Liver (tissue), 3 donors: ENCODE measurements at regions not wholly inside any gene's neighbourhood (a gene's known extent, or its start where the extent isn't known, plus 50 kb on each side); places are given as distances from the start of the nearest gene placed in this dataset.

Experiments
- ATF3 ChIP-seq: IDR thresholded peaks from 2 replicates; pipeline ENCODE4 v1.6.1; 2016; ENCODE audit warnings: antibody characterized with exemption
- CTCF ChIP-seq: fragments of 150-350 bp; IDR thresholded peaks from 2 replicates; pipeline ENCODE4 v1.5.1; 2017; ENCODE audit warnings: improper control_type of control experiment, low read depth, low read length; ENCODE audit not compliant: missing input control
- EGR1 ChIP-seq, 2 donors: IDR thresholded peaks; 2 replicates each; pipeline ENCODE4 v1.6.1; 2016 to 2018; ENCODE audit warnings: antibody characterized with exemption in 2 of 2, low read depth in 2 of 2
- FOXA1 ChIP-seq: IDR thresholded peaks from 2 replicates; pipeline ENCODE4 v1.6.1; 2016; ENCODE audit warnings: antibody characterized with exemption
- GABPA ChIP-seq, 2 donors: IDR thresholded peaks in 1 of 2; conservative IDR thresholded peaks in 1 of 2; 2 replicates each; pipeline ENCODE4 v1.6.1; 2016; ENCODE audit warnings: antibody characterized with exemption in 2 of 2, mild to moderate bottlenecking in 1 of 2, moderate library complexity in 1 of 2
- HNF4G ChIP-seq: IDR thresholded peaks from 2 replicates; pipeline ENCODE4 v1.6.1; 2016; ENCODE audit warnings: antibody characterized with exemption
- JUND ChIP-seq, 2 donors: IDR thresholded peaks; 2 replicates each; pipeline ENCODE4 v1.6.1; 2016; ENCODE audit warnings: antibody characterized with exemption in 2 of 2
- MAX ChIP-seq: IDR thresholded peaks from 2 replicates; pipeline ENCODE4 v1.6.1; 2016; ENCODE audit warnings: antibody characterized with exemption
- NR2F2 ChIP-seq: IDR thresholded peaks from 2 replicates; pipeline ENCODE4 v1.6.1; 2016; ENCODE audit warnings: antibody characterized with exemption
- RAD21 ChIP-seq, 2 donors: IDR thresholded peaks; 2 replicates each; pipeline ENCODE4 v1.6.1; 2016; ENCODE audit warnings: antibody characterized with exemption in 2 of 2, mild to moderate bottlenecking in 2 of 2
- REST ChIP-seq: IDR thresholded peaks from 2 replicates; pipeline ENCODE4 v1.6.1; 2016; ENCODE audit warnings: antibody characterized with exemption, mild to moderate bottlenecking
- RXRA ChIP-seq, 2 donors: IDR thresholded peaks; 2 replicates each; pipeline ENCODE4 v1.6.1; 2017 to 2018; ENCODE audit warnings: antibody characterized with exemption in 2 of 2, mild to moderate bottlenecking in 1 of 2
- TAF1 ChIP-seq: conservative IDR thresholded peaks from 2 replicates; pipeline ENCODE4 v1.6.1; 2016; ENCODE audit warnings: antibody characterized with exemption, mild to moderate bottlenecking
- YY1 ChIP-seq: IDR thresholded peaks from 2 replicates; pipeline ENCODE4 v1.6.1; 2016; ENCODE audit warnings: antibody characterized with exemption, mild to moderate bottlenecking
- donor health status: healthy.
- donor health status: healthy.

- TF ChIP-seq CTCF (no peak), MAX (no peak), REST (no peak), TAF1 (no peak), GABPA (IDR thresholded peaks at IDR 0.05 in 1 of 2, conservative IDR thresholded peaks at IDR 0.05 in 1 of 2) (no peak), RXRA (IDR thresholded peaks at IDR 0.05) (no peak), RAD21 (IDR thresholded peaks at IDR 0.05) (no peak), HNF4G (no peak), JUND (IDR thresholded peaks at IDR 0.05) (no peak), ATF3 (no peak), YY1 (no peak), EGR1 (IDR thresholded peaks at IDR 0.05; ENCODE audit: low read depth in 2 of 2) (no peak), FOXA1 (no peak), NR2F2 (no peak)
Observed at GRCh38 chr1:227469708-227470107, 93.6 kb upstream of the ZNF678 start.
